Panc1 (cell line): ENCODE measurements at regions not wholly inside any gene's neighbourhood (a gene's known extent, or its start where the extent isn't known, plus 50 kb on each side); places are given as distances from the start of the nearest gene placed in this dataset.

Experiments used
- ATAC-seq: fragments of 200-7000 bp; cut with Tn5 transposase; 2 replicates; pipeline ENCODE4 v1.9.1; 2020; ENCODE audit warnings: mild to moderate bottlenecking, moderate library complexity
- BruUV-seq: library from RNA; stranded (reverse); fragments of 400-500 nt; replicated peaks from 2 replicates; lab custom pipeline; 2021; lab: Mats Ljungman, UMichigan
- CTCF ChIA-PET: fragments of 300-600 bp; sonication (Branson Sonifier 250); formaldehyde crosslinking; loops from one replicate; lab custom pipeline; 2022; ENCODE audit warnings: antibody characterized with exemption; lab: Charles Lee
- POLR2A ChIA-PET: fragments of 300-600 bp; sonication (Branson Sonifier 250); formaldehyde crosslinking; loops from one replicate; lab custom pipeline; 2022; ENCODE audit warnings: antibody characterized with exemption; lab: Charles Lee
- DNase-seq: peaks from one replicate; pipeline ENCODE4 v3.0.0-alpha.2; 2010; ENCODE audit warnings: low read depth, low spot score
- H3K27ac ChIP-seq: 2 replicates; pipeline ENCODE4 v1.5.1; 2011; ENCODE audit warnings: mild to moderate bottlenecking, low read length, inconsistent platforms
- H3K27me3 ChIP-seq: fragments of 200-500 bp; sonication (Bioruptor generic); 2 replicates; pipeline ENCODE4 v1.6.0; 2014; ENCODE audit warnings: low read length, inconsistent platforms; ENCODE audit not compliant: control insufficient read depth, insufficient read depth
- H3K36me3 ChIP-seq: fragments of 200-500 bp; sonication (Bioruptor generic); 2 replicates; pipeline ENCODE4 v1.5.1; 2014; ENCODE audit warnings: inconsistent platforms, mild to moderate bottlenecking, low read length, moderate library complexity; ENCODE audit not compliant: control insufficient read depth, insufficient read depth
- H3K4me1 ChIP-seq: 2 replicates; pipeline ENCODE4 v1.5.1; 2011; ENCODE audit warnings: inconsistent platforms, mild to moderate bottlenecking, low read length, moderate library complexity; ENCODE audit not compliant: control insufficient read depth, insufficient read depth
- H3K4me3 ChIP-seq, 2 experiments: 2 replicates each; pipeline ENCODE4 v1.5.1; 2011 to 2012; ENCODE audit warnings: low read depth in 2 of 2, low read length in 2 of 2, mild to moderate bottlenecking in 2 of 2, inconsistent platforms in 1 of 2, moderate library complexity in 1 of 2
- H3K9me3 ChIP-seq: fragments of 200-500 bp; sonication (Bioruptor generic); 2 replicates; pipeline ENCODE4 v1.5.1; 2014; ENCODE audit warnings: low read depth, mild to moderate bottlenecking, inconsistent platforms, low read length, moderate library complexity; ENCODE audit not compliant: control insufficient read depth, insufficient read depth
- CTCF ChIP-seq: fragments of 450-650 bp; IDR thresholded peaks from 2 replicates; pipeline ENCODE4 v1.5.1; 2017; ENCODE audit warnings: mild to moderate bottlenecking
- POLR2AphosphoS5 ChIP-seq: IDR thresholded peaks from 2 replicates; pipeline ENCODE4 v1.6.1; 2012; ENCODE audit warnings: mild to moderate bottlenecking, low read depth, low read length, moderate library complexity
- REST ChIP-seq, 2 experiments: IDR thresholded peaks; 2 replicates each; pipeline ENCODE4 v1.6.1; 2011 to 2012; ENCODE audit warnings: low read depth in 2 of 2, control low read depth in 1 of 2, low read length in 1 of 2, mild to moderate bottlenecking in 1 of 2, moderate library complexity in 1 of 2; ENCODE audit not compliant: insufficient read depth in 1 of 2
- SIN3A ChIP-seq: IDR thresholded peaks from 2 replicates; pipeline ENCODE4 v1.6.1; 2012; ENCODE audit warnings: low read depth, mild to moderate bottlenecking, low read length, moderate library complexity, borderline replicate concordance; ENCODE audit not compliant: insufficient read depth
- TCF7L2 ChIP-seq: IDR thresholded peaks from 2 replicates; pipeline ENCODE4 v1.6.1; 2011; ENCODE audit warnings: mild to moderate bottlenecking, low read depth, low read length, inconsistent platforms
- in situ Hi-C: cut with HindIII; loops from 2 replicates; pipeline ENCODE4 v1.10.0; 2016; ENCODE audit warnings: low sequenced_read_pairs, low pct_unique_long_range_greater_than_20kb
- intact Hi-C: fragments of 100-400 bp; cut with micrococcal nuclease; formaldehyde crosslinking; loops from one replicate; pipeline ENCODE4 v1.10.0; 2022; ENCODE audit not compliant: unreplicated experiment

GRCh38 chr3:84759361-84759760, 199.4 kb upstream of the CADM2 start:
- intact Hi-C loops = no loop called here
- Histone ChIP-seq H3K4me1 (no peaks in the 10 kb centered on the region), H3K36me3 (no peaks in the 10 kb centered on the region), H3K9me3 (no peaks in the 10 kb centered on the region), H3K27ac (no peak overlapping the region), H3K27me3 (no peaks in the 10 kb centered on the region), H3K4me3 (no peak overlapping the region)
- BruUV-seq = no TSS peak
- TF ChIP-seq REST (IDR thresholded peaks at IDR 0.05; ENCODE audit: insufficient read depth in 1 of 2, low read depth in 2 of 2, low read length in 1 of 2) (no peak), CTCF (no peak), SIN3A (no peak), TCF7L2 (no peak), POLR2AphosphoS5 (no peak)
- in situ Hi-C loops = no loop called here
- DNase-seq = no peak
- CTCF ChIA-PET = no interaction called here
- POLR2A ChIA-PET = no interaction called here
- no peak for ATAC-seq

GRCh38 chr3:84772841-84773240, 185.9 kb upstream of the CADM2 start:
- CTCF ChIA-PET = no interaction called here
- POLR2A ChIA-PET = no interaction called here
- in situ Hi-C loops = no loop called here

More at GRCh38 chr3:84772841-84773240, 185.9 kb upstream of the CADM2 start:
- ATAC-seq (no peak), DNase-seq (no peak)
- TF ChIP-seq POLR2AphosphoS5 (no peak), REST (IDR thresholded peaks at IDR 0.05; ENCODE audit: insufficient read depth in 1 of 2, low read depth in 2 of 2, low read length in 1 of 2) (no peak), CTCF (no peak)
- H3K9me3 ChIP-seq = no peaks in the 10 kb centered on the region
- no peaks in the 10 kb centered on the region for H3K27me3 ChIP-seq
- intact Hi-C loops = no loop called here
- no peak overlapping the region for H3K4me3 ChIP-seq
- BruUV-seq = no TSS peak
- no peak overlapping the region for H3K27ac ChIP-seq
- H3K4me1 ChIP-seq = no peaks in the 10 kb centered on the region
- no peaks in the 10 kb centered on the region for H3K36me3 ChIP-seq
